ENCODE measurements at regions not wholly inside any gene's neighbourhood (a gene's known extent, or its start where the extent isn't known, plus 50 kb on each side); places are given as distances from the start of the nearest gene placed in this dataset.
A peak's percentile ranks its signal among the peaks of the same experiment; 100 is the strongest.
"Not testable (repeated sequence)": the region's sequence is repeated elsewhere in the genome, so short reads cannot be mapped to it uniquely, and the experiment has no call there.

DNA sequence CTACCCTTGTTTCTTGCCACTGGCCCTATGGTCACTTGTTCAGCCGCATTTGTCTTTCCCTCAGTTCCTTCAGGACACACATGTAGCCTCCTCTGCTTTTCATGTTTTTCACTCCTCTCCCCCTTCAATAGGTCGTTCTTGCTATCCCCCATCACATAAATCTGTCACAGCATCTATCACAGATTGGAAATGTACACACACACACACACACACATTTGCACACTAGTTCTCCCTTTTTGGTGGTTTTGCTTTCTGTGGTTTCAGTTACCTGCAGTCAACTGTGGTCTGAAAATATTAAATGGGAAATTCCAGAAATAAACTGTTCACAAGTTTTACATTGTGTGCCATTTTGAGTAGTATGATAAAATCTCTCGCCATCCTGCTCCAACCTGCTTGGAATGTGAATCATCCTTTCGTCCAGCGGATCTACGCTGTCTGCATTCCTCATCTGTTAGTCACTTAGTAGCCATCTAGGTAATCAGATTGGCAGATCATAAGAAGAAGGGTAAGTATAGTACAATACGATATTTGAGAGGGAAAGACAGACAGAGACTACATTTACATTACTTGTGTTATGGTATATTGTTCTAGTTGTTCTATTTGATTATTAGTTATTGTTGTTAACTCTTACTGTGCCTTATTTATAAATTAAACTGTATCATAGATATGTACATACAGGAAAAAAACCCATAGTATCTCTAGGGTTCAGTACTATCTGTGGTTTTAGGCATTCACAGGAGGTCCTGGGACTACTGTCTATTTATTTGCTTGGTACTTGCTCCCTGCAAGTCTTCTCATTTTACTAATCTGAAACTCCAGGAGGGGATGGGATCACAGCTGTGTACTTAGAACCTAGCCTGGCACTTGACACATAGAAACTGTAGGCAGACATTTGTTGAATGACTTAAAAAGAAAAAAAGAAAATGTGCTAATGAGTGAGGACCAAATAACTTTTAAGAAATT is 86.1 kb upstream of the PNPT1 start:
- DNase-seq (ENCODE audit: low read depth), result peak; percentile 83
- H3K4me3 ChIP-seq (ENCODE audit: low read depth, low read length), result no peak overlapping the region
- TF ChIP-seq, protein P1, sequence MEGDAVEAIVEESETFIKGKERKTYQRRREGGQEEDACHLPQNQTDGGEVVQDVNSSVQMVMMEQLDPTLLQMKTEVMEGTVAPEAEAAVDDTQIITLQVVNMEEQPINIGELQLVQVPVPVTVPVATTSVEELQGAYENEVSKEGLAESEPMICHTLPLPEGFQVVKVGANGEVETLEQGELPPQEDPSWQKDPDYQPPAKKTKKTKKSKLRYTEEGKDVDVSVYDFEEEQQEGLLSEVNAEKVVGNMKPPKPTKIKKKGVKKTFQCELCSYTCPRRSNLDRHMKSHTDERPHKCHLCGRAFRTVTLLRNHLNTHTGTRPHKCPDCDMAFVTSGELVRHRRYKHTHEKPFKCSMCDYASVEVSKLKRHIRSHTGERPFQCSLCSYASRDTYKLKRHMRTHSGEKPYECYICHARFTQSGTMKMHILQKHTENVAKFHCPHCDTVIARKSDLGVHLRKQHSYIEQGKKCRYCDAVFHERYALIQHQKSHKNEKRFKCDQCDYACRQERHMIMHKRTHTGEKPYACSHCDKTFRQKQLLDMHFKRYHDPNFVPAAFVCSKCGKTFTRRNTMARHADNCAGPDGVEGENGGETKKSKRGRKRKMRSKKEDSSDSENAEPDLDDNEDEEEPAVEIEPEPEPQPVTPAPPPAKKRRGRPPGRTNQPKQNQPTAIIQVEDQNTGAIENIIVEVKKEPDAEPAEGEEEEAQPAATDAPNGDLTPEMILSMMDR (conservative IDR thresholded peaks at IDR 0.05; ENCODE audit: low read depth, low read length), result no peak

GRCh38 chr2:55776966-55777365 is 83.3 kb upstream of the PNPT1 start:
- TF ChIP-seq, protein P1 (conservative IDR thresholded peaks at IDR 0.05; ENCODE audit: low read depth, low read length), result no peak
- no peak for DNase-seq (ENCODE audit: low read depth)
- H3K4me3 ChIP-seq (ENCODE audit: low read depth, low read length), result no peak overlapping the region

DNA sequence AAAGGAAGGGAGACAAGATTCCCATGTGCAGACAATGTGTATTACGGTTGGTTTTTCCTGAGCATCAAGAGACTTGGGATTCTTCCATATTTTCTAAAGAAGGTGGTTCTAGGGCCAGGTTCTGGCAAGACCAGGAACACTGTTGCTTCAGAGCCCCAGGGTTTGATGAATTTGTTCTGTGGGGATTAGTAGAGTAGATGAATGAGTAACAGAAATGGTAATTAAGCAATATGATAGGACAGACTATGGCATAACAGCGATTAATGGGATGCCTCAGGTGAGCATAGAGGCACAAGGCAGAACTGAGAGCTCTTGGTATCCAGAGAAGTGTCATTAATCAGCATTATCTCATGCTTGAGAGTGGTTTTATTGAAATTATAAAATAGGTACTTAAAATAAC is 82.8 kb upstream of the PNPT1 start:
- TF ChIP-seq, protein P1 (conservative IDR thresholded peaks at IDR 0.05; ENCODE audit: low read depth, low read length), result no peak
- no peak overlapping the region for H3K4me3 ChIP-seq (ENCODE audit: low read depth, low read length)
- DNase-seq (ENCODE audit: low read depth), result no peak

GRCh38 chr2:55775828-55776227 is 82.2 kb upstream of the PNPT1 start:
- no peak for DNase-seq (ENCODE audit: low read depth)
- no peak overlapping the region for H3K4me3 ChIP-seq (ENCODE audit: low read depth, low read length)
- TF ChIP-seq, protein P1 (conservative IDR thresholded peaks at IDR 0.05; ENCODE audit: low read depth, low read length), result no peak

GRCh38 chr2:55773651-55774050 is 80.0 kb upstream of the PNPT1 start:
- DNase-seq (ENCODE audit: low read depth); H3K4me3 ChIP-seq (ENCODE audit: low read depth, low read length): not testable (repeated sequence)

DNA sequence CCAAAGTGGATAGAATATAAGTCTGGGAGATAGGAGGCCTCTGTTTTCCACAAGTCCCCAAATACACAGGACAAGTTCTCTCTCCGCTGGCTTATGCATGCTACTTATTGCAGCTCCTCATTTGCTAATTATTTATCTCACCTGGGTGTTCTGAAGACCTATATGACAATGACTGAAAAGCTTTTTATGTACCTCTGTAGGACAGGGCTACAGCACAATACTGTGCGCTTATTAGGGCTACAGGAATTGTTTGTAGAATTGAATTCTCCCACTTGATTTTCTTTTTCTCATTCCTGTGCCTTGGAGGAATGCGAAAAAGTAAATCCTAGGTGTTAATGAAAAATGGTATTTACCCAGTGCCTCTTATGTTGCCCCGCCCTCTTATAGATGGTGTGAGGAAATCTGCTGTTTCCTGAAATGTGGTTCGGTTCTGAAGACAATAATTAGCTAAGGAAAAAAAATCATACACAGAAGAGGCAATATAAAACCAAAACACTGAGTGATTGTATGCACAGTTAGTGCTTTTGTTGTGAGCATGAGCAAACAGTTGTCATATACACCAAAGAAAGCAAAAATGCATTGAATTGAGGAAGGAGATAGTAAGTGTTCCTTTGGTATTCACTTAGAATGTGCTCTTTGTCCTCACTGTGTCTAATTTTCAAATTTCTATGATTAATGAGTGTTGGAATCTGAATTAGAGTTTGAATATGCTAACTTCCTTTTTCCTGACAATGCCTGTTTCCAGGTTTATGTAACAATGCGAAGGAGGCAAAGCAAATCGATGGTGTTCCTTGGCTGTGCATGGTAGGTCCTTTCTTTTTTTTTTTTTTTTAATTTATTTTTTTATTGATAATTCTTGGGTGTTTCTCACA is 78.7 kb upstream of the PNPT1 start:
- H3K4me3 ChIP-seq (ENCODE audit: low read depth, low read length), result no peak overlapping the region
- TF ChIP-seq, protein P1 (conservative IDR thresholded peaks at IDR 0.05; ENCODE audit: low read depth, low read length), result no peak
- no peak for DNase-seq (ENCODE audit: low read depth)

DNA sequence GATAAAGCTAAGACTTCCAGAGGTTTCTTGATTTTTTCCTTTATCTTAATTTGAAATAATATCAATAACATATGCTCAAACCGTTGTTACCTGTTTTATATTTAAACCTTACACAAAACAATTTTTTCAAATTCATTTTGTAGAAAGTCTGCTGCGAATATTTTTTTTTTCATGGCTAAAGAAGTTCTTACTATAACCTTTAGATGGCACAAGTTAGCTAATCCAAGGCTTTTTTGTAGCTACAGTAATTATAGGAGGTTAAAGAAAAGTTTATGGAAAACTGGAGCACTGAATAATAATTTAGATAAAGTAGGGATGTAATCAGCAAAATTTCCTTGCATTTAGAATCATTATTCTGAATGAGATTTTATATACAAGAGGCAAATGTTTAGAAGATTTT is 78.0 kb upstream of the PNPT1 start:
- H3K4me3 ChIP-seq (ENCODE audit: low read depth, low read length), result no peak overlapping the region
- TF ChIP-seq, protein P1 (conservative IDR thresholded peaks at IDR 0.05; ENCODE audit: low read depth, low read length), result peak; percentile 61
- peak; percentile 75 for DNase-seq (ENCODE audit: low read depth)
